HG03139 (cell line): ENCODE measurements at regions not wholly inside any gene's neighbourhood (a gene's known extent, or its start where the extent isn't known, plus 50 kb on each side); places are given as distances from the start of the nearest gene placed in this dataset.
"Not testable (repeated sequence)": the region's sequence is repeated elsewhere in the genome, so short reads cannot be mapped to it uniquely, and the experiment has no call there.

Source experiments
- ATAC-seq: cut with Tn5 transposase; IDR thresholded peaks from one replicate; pipeline ENCODE4 v1.9.1; 2021; ENCODE audit not compliant: unreplicated experiment

GRCh38 chr2:57465967-57466366 lies 580.6 kb upstream of the VRK2 start:
- ATAC-seq: no peak

GRCh38 chr2:57475391-57475790 lies 571.2 kb upstream of the VRK2 start:
- no peak for ATAC-seq

GRCh38 chr2:57479981-57480380 lies 566.6 kb upstream of the VRK2 start:
- no peak for ATAC-seq

- no peak for ATAC-seq
Observed at GRCh38 chr2:57488061-57488460, 558.5 kb upstream of the VRK2 start.

GRCh38 chr2:57490741-57491140 lies 555.9 kb upstream of the VRK2 start:
- ATAC-seq: no peak

- no peak for ATAC-seq
Observed at GRCh38 chr2:57491213-57491612, 555.4 kb upstream of the VRK2 start.

- ATAC-seq: not testable (repeated sequence)
Observed at GRCh38 chr2:57493966-57494365, 552.6 kb upstream of the VRK2 start.

- ATAC-seq: peak; percentile 84
Observed at GRCh38 chr2:57497489-57498096, 549.0 kb upstream of the VRK2 start.

GRCh38 chr2:57504787-57505186 lies 541.8 kb upstream of the VRK2 start:
- no peak for ATAC-seq

GRCh38 chr2:57509189-57509588 lies 537.4 kb upstream of the VRK2 start:
- ATAC-seq: no peak

- no peak for ATAC-seq
Observed at GRCh38 chr2:57510704-57511103, 535.9 kb upstream of the VRK2 start.

- no peak for ATAC-seq
Observed at GRCh38 chr2:57515366-57515765, 531.2 kb upstream of the VRK2 start.

- ATAC-seq: peak; percentile 88
Observed at GRCh38 chr2:57516698-57517340, 529.8 kb upstream of the VRK2 start.

- ATAC-seq: no peak
Observed at GRCh38 chr2:57523304-57523703, 523.3 kb upstream of the VRK2 start.

- ATAC-seq: no peak
Observed at GRCh38 chr2:57527685-57528084, 518.9 kb upstream of the VRK2 start.

GRCh38 chr2:57528499-57528898 lies 518.1 kb upstream of the VRK2 start:
- no peak for ATAC-seq

GRCh38 chr2:57534358-57534757 lies 512.2 kb upstream of the VRK2 start:
- ATAC-seq: no peak

GRCh38 chr2:57536535-57537231 lies 509.9 kb upstream of the VRK2 start:
- no peak for ATAC-seq

GRCh38 chr2:57539761-57540160 lies 506.8 kb upstream of the VRK2 start:
- no peak for ATAC-seq

GRCh38 chr2:57542081-57542480 lies 504.5 kb upstream of the VRK2 start:
- ATAC-seq: no peak

- no peak for ATAC-seq
Observed at GRCh38 chr2:57543211-57543610, 503.4 kb upstream of the VRK2 start.

GRCh38 chr2:57544624-57545023 lies 502.0 kb upstream of the VRK2 start:
- ATAC-seq: no peak
